WTC11 (cell line): ENCODE measurements at regions not wholly inside any gene's neighbourhood (a gene's known extent, or its start where the extent isn't known, plus 50 kb on each side); places are given as distances from the start of the nearest gene placed in this dataset.

Experiments
- ATAC-seq: fragments of 200-7000 bp; cut with Tn5 transposase; 2 replicates; pipeline ENCODE4 v1.10.0; 2021; ENCODE audit warnings: mild to moderate bottlenecking, moderate library complexity
- CTCF ChIA-PET: fragments of 300-600 bp; sonication (Branson Sonifier 250); formaldehyde crosslinking; loops from one replicate; lab custom pipeline; 2021; ENCODE audit warnings: antibody characterized with exemption; lab: Charles Lee
- POLR2A ChIA-PET: fragments of 350-600 bp; sonication (Branson Sonifier 250); formaldehyde crosslinking; loops from one replicate; lab custom pipeline; 2021; ENCODE audit warnings: antibody characterized with exemption; lab: Charles Lee
- DNase-seq: peaks from one replicate; pipeline ENCODE4 v3.0.0; 2021; ENCODE audit warnings: low spot score
- H3K27ac Mint-ChIP-seq: 2 replicates; pipeline ENCODE4 v1.8.0; 2021; ENCODE audit warnings: mixed read lengths
- H3K27me3 Mint-ChIP-seq: 2 replicates; pipeline ENCODE4 v1.8.0; 2021; ENCODE audit warnings: low read depth, mild to moderate bottlenecking, moderate library complexity, mixed read lengths
- H3K36me3 Mint-ChIP-seq: 2 replicates; pipeline ENCODE4 v1.8.0; 2021; ENCODE audit warnings: mixed read lengths
- H3K4me1 Mint-ChIP-seq: 2 replicates; pipeline ENCODE4 v1.8.0; 2022; ENCODE audit warnings: mixed read lengths
- H3K4me3 Mint-ChIP-seq: 2 replicates; pipeline ENCODE4 v1.8.0; 2021; ENCODE audit warnings: mild to moderate bottlenecking, moderate library complexity, mixed read lengths
- H3K9me3 Mint-ChIP-seq: 2 replicates; pipeline ENCODE4 v1.8.0; 2021; ENCODE audit warnings: mixed read lengths
- ETV6 ChIP-seq: sonication (generic); formaldehyde crosslinking; IDR thresholded peaks from 2 replicates; pipeline ENCODE4 v1.8.1; 2022; ENCODE audit warnings: mild to moderate bottlenecking, missing genetic modification reagents
- FOXJ3 ChIP-seq: sonication (generic); formaldehyde crosslinking; IDR thresholded peaks from 2 replicates; pipeline ENCODE4 v1.9.0; 2021; ENCODE audit warnings: missing genetic modification reagents, mild to moderate bottlenecking, borderline replicate concordance
- GTF2I ChIP-seq: fragments of 250-450 bp; sonication (Bioruptor Pico); conservative IDR thresholded peaks from 2 replicates; pipeline ENCODE4 v1.4.0; 2021; ENCODE audit warnings: mild to moderate bottlenecking
- JAZF1 ChIP-seq: fragments of 250-450 bp; sonication (Bioruptor Pico); IDR thresholded peaks from 2 replicates; pipeline ENCODE4 v1.9.0; 2021; ENCODE audit warnings: moderate library complexity, mild to moderate bottlenecking, inconsistent platforms
- NR3C1 ChIP-seq: sonication (generic); formaldehyde crosslinking; conservative IDR thresholded peaks from 2 replicates; pipeline ENCODE4 v1.8.1; 2023; ENCODE audit warnings: low read depth, mild to moderate bottlenecking, missing genetic modification reagents
- PRRX2 ChIP-seq: fragments of 250-450 bp; sonication (Bioruptor Pico); IDR thresholded peaks from 2 replicates; pipeline ENCODE4 v1.8.0; 2021; ENCODE audit warnings: mild to moderate bottlenecking
- ZNF232 ChIP-seq: sonication (generic); formaldehyde crosslinking; IDR thresholded peaks from 2 replicates; pipeline ENCODE4 v1.8.0; 2022; ENCODE audit warnings: mild to moderate bottlenecking, missing genetic modification reagents
- ZNF317 ChIP-seq: sonication (generic); formaldehyde crosslinking; IDR thresholded peaks from 2 replicates; pipeline ENCODE4 v1.8.1; 2023; ENCODE audit warnings: low read depth, mild to moderate bottlenecking, moderate library complexity, missing genetic modification reagents, borderline replicate concordance
- ZNF396 ChIP-seq: fragments of 250-450 bp; sonication (Bioruptor Pico); IDR thresholded peaks from 2 replicates; pipeline ENCODE4 v1.8.0; 2021; ENCODE audit warnings: mild to moderate bottlenecking, moderate library complexity, borderline replicate concordance
- ZNF423 ChIP-seq: fragments of 250-450 bp; sonication (Bioruptor Pico); IDR thresholded peaks from 2 replicates; pipeline ENCODE4 v2.1.2; 2022; ENCODE audit warnings: mild to moderate bottlenecking, moderate library complexity
- TF ChIP-seq, protein P1 (sequence below): fragments of 250-450 bp; sonication (Bioruptor Pico); IDR thresholded peaks from 2 replicates; pipeline ENCODE4 v1.9.0; 2021; ENCODE audit warnings: mild to moderate bottlenecking
- TF ChIP-seq, protein P2 (sequence below): fragments of 250-450 bp; sonication (Bioruptor Pico); conservative IDR thresholded peaks from 2 replicates; pipeline ENCODE4 v1.9.0; 2021; ENCODE audit warnings: mild to moderate bottlenecking
- TF ChIP-seq, protein P3 (sequence below): sonication (generic); formaldehyde crosslinking; IDR thresholded peaks from 2 replicates; pipeline ENCODE4 v1.8.0; 2023; ENCODE audit warnings: mild to moderate bottlenecking, missing genetic modification reagents
- TF ChIP-seq, protein P4 (sequence below): fragments of 250-450 bp; sonication (Bioruptor Pico); IDR thresholded peaks from 2 replicates; pipeline ENCODE4 v1.9.0; 2021; ENCODE audit warnings: moderate library complexity, mild to moderate bottlenecking, inconsistent platforms, borderline replicate concordance
- TF ChIP-seq, protein P5 (sequence below): sonication (generic); formaldehyde crosslinking; IDR thresholded peaks from 2 replicates; pipeline ENCODE4 v1.8.1; 2022; ENCODE audit warnings: low read depth, mild to moderate bottlenecking, moderate library complexity, missing genetic modification reagents, borderline replicate concordance
- TF ChIP-seq, protein P6 (sequence below): fragments of 200-600 bp; IDR thresholded peaks from 2 replicates; pipeline ENCODE4 v1.8.0; 2022; ENCODE audit warnings: antibody characterized with exemption

DNA sequence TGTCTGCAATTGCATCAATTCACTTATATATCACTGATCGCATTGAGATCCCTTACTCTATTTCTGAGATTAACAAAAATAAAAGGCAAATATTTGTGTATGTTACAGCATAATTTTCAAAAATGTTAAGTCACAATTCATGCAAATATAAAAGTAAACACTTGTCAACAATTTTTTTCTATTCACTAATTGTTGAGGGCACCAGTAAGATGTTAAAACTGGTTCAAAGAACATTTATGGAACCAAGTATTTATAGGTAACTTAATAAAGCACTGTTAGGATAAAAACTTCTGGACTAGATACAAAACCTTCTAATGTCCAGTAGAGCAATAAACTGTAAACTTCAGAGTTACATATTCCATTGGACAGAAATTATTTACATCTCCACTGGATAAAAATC is 586.1 kb upstream of the AUTS2 start (continued):
- TF ChIP-seq, protein P1, sequence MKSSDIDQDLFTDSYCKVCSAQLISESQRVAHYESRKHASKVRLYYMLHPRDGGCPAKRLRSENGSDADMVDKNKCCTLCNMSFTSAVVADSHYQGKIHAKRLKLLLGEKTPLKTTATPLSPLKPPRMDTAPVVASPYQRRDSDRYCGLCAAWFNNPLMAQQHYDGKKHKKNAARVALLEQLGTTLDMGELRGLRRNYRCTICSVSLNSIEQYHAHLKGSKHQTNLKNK, result no peak
- TF ChIP-seq PRRX2 (CRISPR knock-in tag) (no peak), ZNF232 (CRISPR knock-in tag) (no peak), ETV6 (CRISPR knock-in tag) (no peak), ZNF317 (CRISPR knock-in tag) (no peak)

DNA sequence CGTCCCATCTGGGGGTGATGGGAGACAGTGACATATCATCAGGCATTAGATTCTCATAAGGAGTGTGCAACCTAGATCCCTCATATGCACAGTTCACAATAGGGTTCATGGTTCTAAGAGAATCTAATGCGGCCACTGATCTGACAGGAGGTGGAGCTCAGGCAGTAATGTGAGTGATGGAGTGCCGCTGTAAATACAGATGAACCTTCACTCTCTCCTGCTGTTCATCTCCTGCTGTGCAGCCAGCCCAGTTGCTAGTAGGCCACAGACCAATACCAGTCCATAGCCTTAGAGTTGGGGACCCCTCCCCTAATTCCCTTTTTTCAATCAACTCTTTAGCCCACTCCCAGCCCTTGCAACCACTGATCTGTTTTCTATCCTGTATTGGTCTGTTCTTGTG is 581.1 kb upstream of the AUTS2 start:
- TF ChIP-seq NR3C1 (CRISPR knock-in tag) (no peak), ZNF423 (no peak), FOXJ3 (CRISPR knock-in tag) (no peak), GTF2I (no peak), JAZF1 (CRISPR knock-in tag) (no peak)
- TF ChIP-seq, protein P2, sequence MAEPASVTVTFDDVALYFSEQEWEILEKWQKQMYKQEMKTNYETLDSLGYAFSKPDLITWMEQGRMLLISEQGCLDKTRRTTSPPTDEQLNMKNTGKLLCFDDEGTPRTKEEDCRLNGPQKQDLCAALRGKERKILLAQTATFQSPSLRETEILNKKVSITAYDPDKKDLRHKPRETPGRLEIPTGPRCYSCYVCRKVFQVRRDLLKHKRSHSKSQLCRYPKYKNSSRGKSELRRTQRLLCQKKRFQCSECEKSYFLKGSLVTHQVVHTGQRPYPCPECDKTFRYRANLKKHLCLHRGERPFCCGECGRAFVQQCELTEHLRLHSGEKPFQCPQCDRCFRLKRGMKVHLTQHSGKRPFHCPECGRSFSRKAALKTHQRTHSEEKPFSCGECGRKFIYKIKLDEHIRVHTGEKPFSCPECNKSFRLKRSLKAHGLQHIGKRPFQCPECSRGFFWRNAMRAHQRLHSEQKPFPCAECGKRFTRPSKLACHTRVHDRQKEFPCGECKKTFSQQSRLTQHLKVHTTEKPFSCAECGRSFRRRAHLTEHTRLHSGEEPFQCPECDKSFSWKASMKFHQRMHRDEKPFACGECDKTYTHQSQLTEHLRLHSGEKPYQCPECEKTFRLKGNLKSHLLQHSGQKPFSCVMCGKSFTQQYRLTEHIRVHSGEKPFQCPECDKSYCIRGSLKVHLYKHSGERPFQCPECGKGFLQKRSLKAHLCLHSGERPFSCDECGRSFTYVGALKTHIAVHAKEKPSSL (CRISPR knock-in tag), result no peak
- TF ChIP-seq, protein P3, sequence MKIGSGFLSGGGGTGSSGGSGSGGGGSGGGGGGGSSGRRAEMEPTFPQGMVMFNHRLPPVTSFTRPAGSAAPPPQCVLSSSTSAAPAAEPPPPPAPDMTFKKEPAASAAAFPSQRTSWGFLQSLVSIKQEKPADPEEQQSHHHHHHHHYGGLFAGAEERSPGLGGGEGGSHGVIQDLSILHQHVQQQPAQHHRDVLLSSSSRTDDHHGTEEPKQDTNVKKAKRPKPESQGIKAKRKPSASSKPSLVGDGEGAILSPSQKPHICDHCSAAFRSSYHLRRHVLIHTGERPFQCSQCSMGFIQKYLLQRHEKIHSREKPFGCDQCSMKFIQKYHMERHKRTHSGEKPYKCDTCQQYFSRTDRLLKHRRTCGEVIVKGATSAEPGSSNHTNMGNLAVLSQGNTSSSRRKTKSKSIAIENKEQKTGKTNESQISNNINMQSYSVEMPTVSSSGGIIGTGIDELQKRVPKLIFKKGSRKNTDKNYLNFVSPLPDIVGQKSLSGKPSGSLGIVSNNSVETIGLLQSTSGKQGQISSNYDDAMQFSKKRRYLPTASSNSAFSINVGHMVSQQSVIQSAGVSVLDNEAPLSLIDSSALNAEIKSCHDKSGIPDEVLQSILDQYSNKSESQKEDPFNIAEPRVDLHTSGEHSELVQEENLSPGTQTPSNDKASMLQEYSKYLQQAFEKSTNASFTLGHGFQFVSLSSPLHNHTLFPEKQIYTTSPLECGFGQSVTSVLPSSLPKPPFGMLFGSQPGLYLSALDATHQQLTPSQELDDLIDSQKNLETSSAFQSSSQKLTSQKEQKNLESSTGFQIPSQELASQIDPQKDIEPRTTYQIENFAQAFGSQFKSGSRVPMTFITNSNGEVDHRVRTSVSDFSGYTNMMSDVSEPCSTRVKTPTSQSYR (CRISPR knock-in tag), result no peak
- TF ChIP-seq, protein P4, sequence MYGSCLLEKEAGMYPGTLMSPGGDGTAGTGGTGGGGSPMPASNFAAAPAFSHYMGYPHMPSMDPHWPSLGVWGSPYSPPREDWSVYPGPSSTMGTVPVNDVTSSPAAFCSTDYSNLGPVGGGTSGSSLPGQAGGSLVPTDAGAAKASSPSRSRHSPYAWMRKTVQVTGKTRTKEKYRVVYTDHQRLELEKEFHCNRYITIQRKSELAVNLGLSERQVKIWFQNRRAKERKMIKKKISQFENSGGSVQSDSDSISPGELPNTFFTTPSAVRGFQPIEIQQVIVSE, result no peak
- TF ChIP-seq, protein P5, sequence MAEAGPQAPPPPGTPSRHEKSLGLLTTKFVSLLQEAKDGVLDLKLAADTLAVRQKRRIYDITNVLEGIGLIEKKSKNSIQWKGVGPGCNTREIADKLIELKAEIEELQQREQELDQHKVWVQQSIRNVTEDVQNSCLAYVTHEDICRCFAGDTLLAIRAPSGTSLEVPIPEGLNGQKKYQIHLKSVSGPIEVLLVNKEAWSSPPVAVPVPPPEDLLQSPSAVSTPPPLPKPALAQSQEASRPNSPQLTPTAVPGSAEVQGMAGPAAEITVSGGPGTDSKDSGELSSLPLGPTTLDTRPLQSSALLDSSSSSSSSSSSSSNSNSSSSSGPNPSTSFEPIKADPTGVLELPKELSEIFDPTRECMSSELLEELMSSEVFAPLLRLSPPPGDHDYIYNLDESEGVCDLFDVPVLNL (CRISPR knock-in tag), result no peak
- no peak for DNase-seq
- H3K9me3 Mint-ChIP-seq, result peaks cover 35% of the 10 kb centered on the region
- peaks cover 12% of the 10 kb centered on the region for H3K36me3 Mint-ChIP-seq
- ATAC-seq, result no peak
- H3K27ac Mint-ChIP-seq, result no peak overlapping the region
- peaks cover 5% of the 10 kb centered on the region for H3K4me1 Mint-ChIP-seq
- H3K27me3 Mint-ChIP-seq, result no peaks in the 10 kb centered on the region; the same call in 1 of the 2 replicates
- ChIA-PET POLR2A (no interaction called here), CTCF (no interaction called here)
- H3K4me3 Mint-ChIP-seq, result no peak overlapping the region

DNA sequence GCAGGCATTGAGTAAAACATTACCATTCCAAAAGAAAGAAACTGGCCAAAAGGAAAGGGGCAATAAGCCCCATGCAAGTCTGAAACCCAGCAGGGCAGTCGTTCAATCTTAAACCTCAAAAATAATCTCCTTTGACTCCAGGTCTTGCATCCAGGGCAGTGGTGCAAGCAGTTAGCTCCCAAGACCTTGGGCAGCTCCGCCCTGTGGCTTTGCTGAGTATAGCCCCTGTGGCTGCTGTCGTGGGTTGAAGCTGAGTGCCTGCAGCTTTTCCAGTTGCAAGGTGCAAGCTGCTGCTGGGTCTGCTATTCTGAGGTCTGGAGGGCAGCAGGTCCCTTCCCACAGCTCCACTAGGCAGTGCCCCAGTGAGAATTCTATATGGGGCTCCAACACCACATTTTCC is 580.1 kb upstream of the AUTS2 start:
- ATAC-seq (peak; percentile 84), DNase-seq (peak; percentile 72)
- peaks cover 12% of the 10 kb centered on the region for H3K36me3 Mint-ChIP-seq
- H3K9me3 Mint-ChIP-seq, result peaks cover 30% of the 10 kb centered on the region
- CTCF ChIA-PET, result interaction anchor here (0.5 to 1.3 kb wide), 9 partner anchors 14 to 1646 kb away, joined by 3 to 6 read pairs (median 4); no protein-coding TSS in a partner anchor
- H3K27ac Mint-ChIP-seq, result no peak overlapping the region
- peaks cover 5% of the 10 kb centered on the region for H3K4me1 Mint-ChIP-seq
- TF ChIP-seq, protein P6, sequence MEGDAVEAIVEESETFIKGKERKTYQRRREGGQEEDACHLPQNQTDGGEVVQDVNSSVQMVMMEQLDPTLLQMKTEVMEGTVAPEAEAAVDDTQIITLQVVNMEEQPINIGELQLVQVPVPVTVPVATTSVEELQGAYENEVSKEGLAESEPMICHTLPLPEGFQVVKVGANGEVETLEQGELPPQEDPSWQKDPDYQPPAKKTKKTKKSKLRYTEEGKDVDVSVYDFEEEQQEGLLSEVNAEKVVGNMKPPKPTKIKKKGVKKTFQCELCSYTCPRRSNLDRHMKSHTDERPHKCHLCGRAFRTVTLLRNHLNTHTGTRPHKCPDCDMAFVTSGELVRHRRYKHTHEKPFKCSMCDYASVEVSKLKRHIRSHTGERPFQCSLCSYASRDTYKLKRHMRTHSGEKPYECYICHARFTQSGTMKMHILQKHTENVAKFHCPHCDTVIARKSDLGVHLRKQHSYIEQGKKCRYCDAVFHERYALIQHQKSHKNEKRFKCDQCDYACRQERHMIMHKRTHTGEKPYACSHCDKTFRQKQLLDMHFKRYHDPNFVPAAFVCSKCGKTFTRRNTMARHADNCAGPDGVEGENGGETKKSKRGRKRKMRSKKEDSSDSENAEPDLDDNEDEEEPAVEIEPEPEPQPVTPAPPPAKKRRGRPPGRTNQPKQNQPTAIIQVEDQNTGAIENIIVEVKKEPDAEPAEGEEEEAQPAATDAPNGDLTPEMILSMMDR, result peak; percentile 36; the same call in 1 of the 2 replicates
- no peak for TF ChIP-seq ZNF396
- POLR2A ChIA-PET, result no interaction called here
- no peaks in the 10 kb centered on the region; the same call in 1 of the 2 replicates for H3K27me3 Mint-ChIP-seq
- H3K4me3 Mint-ChIP-seq, result no peak overlapping the region
